GM12892 (cell line): ENCODE measurements at regions not wholly inside any gene's neighbourhood (a gene's known extent, or its start where the extent isn't known, plus 50 kb on each side); places are given as distances from the start of the nearest gene placed in this dataset.

ENCODE experiments used
- POLR2A ChIP-seq: IDR thresholded peaks from 2 replicates; pipeline ENCODE4 v1.6.1; 2011; ENCODE audit warnings: low read depth, low read length, control low read depth
- POLR2AphosphoS5 ChIP-seq: IDR thresholded peaks from 2 replicates; pipeline ENCODE4 v1.6.1; 2011; ENCODE audit warnings: low read depth, low read length, control low read depth

- no peak for TF ChIP-seq POLR2A
- TF ChIP-seq POLR2AphosphoS5 = no peak
Observed at GRCh38 chr14:38394064-38394463, 138.2 kb upstream of the CLEC14A start.
